HepG2 (cell line): ENCODE measurements at regions not wholly inside any gene's neighbourhood (a gene's known extent, or its start where the extent isn't known, plus 50 kb on each side); places are given as distances from the start of the nearest gene placed in this dataset.
A peak's percentile ranks its signal among the peaks of the same experiment; 100 is the strongest.

Source experiments
- ARID3A ChIP-seq: IDR thresholded peaks from 2 replicates; pipeline ENCODE4 v1.6.1; 2012; ENCODE audit warnings: low read depth, low read length, improper control_type of control experiment
- ATF4 ChIP-seq, 2 experiments: fragments of 450-650 bp in 1 of 2; sonication (generic) in 1 of 2; formaldehyde crosslinking; IDR thresholded peaks; 2 replicates each; pipeline versions ENCODE4 v1.5.0 to v1.8.0; 2020 to 2022; ENCODE audit warnings: mild to moderate bottlenecking in 1 of 2, missing genetic modification reagents in 1 of 2
- CEBPB ChIP-seq: IDR thresholded peaks from 2 replicates; pipeline ENCODE4 v1.6.1; 2011; ENCODE audit warnings: low read depth, low read length, improper control_type of control experiment, borderline replicate concordance
- CEBPG ChIP-seq: IDR thresholded peaks from 2 replicates; pipeline ENCODE4 v1.6.1; 2016
- HDAC1 ChIP-seq: sonication (generic); formaldehyde crosslinking; IDR thresholded peaks from 2 replicates; pipeline ENCODE4 v1.5.1; 2020; ENCODE audit warnings: mild to moderate bottlenecking, missing genetic modification reagents
- HHEX ChIP-seq: IDR thresholded peaks from 2 replicates; pipeline ENCODE4 v1.6.1; 2016; ENCODE audit warnings: control low read depth
- HMGA1 ChIP-seq: sonication (generic); formaldehyde crosslinking; conservative IDR thresholded peaks from 2 replicates; pipeline ENCODE4 v1.4.0; 2020; ENCODE audit warnings: missing genetic modification reagents
- HNF1A ChIP-seq, 2 experiments: sonication (generic) in 1 of 2; formaldehyde crosslinking in 1 of 2; IDR thresholded peaks; 2 replicates each; pipeline versions ENCODE4 v1.4.0 to v1.6.1; 2016 to 2020; ENCODE audit warnings: borderline replicate concordance in 1 of 2, low read depth in 1 of 2, mild to moderate bottlenecking in 1 of 2, missing genetic modification reagents in 1 of 2
- NFIC ChIP-seq: IDR thresholded peaks from 2 replicates; pipeline ENCODE4 v1.6.1; 2012; ENCODE audit warnings: mild to moderate bottlenecking, low read length, inconsistent platforms
- NR2F6 ChIP-seq, 2 experiments: IDR thresholded peaks; 2 replicates each; pipeline ENCODE4 v1.6.1; 2016; ENCODE audit warnings: antibody characterized with exemption in 1 of 2, mild to moderate bottlenecking in 1 of 2
- RERE ChIP-seq: IDR thresholded peaks from 2 replicates; pipeline ENCODE4 v1.6.1; 2016; ENCODE audit warnings: low read depth, missing genetic modification reagents, missing compliant biosample characterization
- TBX3 ChIP-seq: fragments of 450-650 bp; IDR thresholded peaks from 2 replicates; pipeline ENCODE4 v1.6.1; 2017; ENCODE audit warnings: antibody characterized with exemption, mild to moderate bottlenecking, inconsistent platforms, borderline replicate concordance
- ZIK1 ChIP-seq: sonication (generic); formaldehyde crosslinking; IDR thresholded peaks from 2 replicates; pipeline ENCODE4 v1.5.0; 2020; ENCODE audit warnings: mild to moderate bottlenecking, low read depth, missing genetic modification reagents, borderline replicate concordance
- ZMAT3 ChIP-seq: sonication (generic); formaldehyde crosslinking; conservative IDR thresholded peaks from 2 replicates; pipeline ENCODE4 v1.7.0; 2021; ENCODE audit warnings: missing genetic modification reagents
- ZNF605 ChIP-seq: sonication (generic); formaldehyde crosslinking; IDR thresholded peaks from 2 replicates; pipeline ENCODE4 v1.8.0; 2022; ENCODE audit warnings: mild to moderate bottlenecking, missing genetic modification reagents
- ZSCAN5A ChIP-seq: sonication (generic); formaldehyde crosslinking; IDR thresholded peaks from 2 replicates; pipeline ENCODE4 v1.8.0; 2022; ENCODE audit warnings: mild to moderate bottlenecking, missing genetic modification reagents, borderline replicate concordance

GRCh38 chr18:1624612-1625011 lies 719.9 kb downstream of the ADCYAP1 start (continued):
- no peak for TF ChIP-seq ZIK1 (CRISPR knock-in tag)
- TF ChIP-seq NFIC: peak; percentile 67; the same call in 1 of the 2 replicates
- TF ChIP-seq RERE (CRISPR knock-in tag): peak; percentile 93
- TF ChIP-seq HNF1A (IDR thresholded peaks at IDR 0.05; ENCODE audit: low read depth): peak; percentile 78
- TF ChIP-seq HNF1A (CRISPR knock-in tag; IDR thresholded peaks at IDR 0.05; ENCODE audit: borderline replicate concordance): no peak
- peak; percentile 63; the same call in 1 of the 2 replicates for TF ChIP-seq ARID3A
- TF ChIP-seq CEBPG: 0 out of 2 replicates have a peak, but pooled peaks have one; percentile 21
- no peak for TF ChIP-seq ZMAT3 (CRISPR knock-in tag)
- 0 out of 2 replicates have a peak, but pooled peaks have one; percentile 20 for TF ChIP-seq HDAC1 (CRISPR knock-in tag)
- TF ChIP-seq ZNF605 (CRISPR knock-in tag): no peak
- no peak for TF ChIP-seq HMGA1 (CRISPR knock-in tag)
- TF ChIP-seq ATF4 (CRISPR knock-in tag; IDR thresholded peaks at IDR 0.05): peak in 1 of 2 experiments; percentile 79; a peak in 2 of 4 replicates
- TF ChIP-seq NR2F6 (IDR thresholded peaks at IDR 0.05): peak; percentile 14; the same call in 1 of the 2 replicates
- TF ChIP-seq NR2F6 (CRISPR knock-in tag; IDR thresholded peaks at IDR 0.05): no peak
- TF ChIP-seq HHEX (CRISPR knock-in tag): peak; percentile 84
- TF ChIP-seq CEBPB: peak; percentile 60; the same call in 1 of the 2 replicates
- no peak for TF ChIP-seq ZSCAN5A (CRISPR knock-in tag)
- peak; percentile 93 for TF ChIP-seq TBX3
